OCI-LY7 (cell line): ENCODE measurements at regions not wholly inside any gene's neighbourhood (a gene's known extent, or its start where the extent isn't known, plus 50 kb on each side); places are given as distances from the start of the nearest gene placed in this dataset.

Experiments used
- BruUV-seq: library from RNA; stranded (reverse); fragments of 400-500 nt; replicated peaks from 2 replicates; lab custom pipeline; 2021; lab: Mats Ljungman, UMichigan
- CTCF ChIA-PET: fragments of 300-600 bp; sonication (Branson Sonifier 250); formaldehyde crosslinking; loops from one replicate; lab custom pipeline; 2022; ENCODE audit warnings: antibody characterized with exemption; ENCODE audit not compliant: unreplicated experiment; lab: Charles Lee
- POLR2A ChIA-PET: fragments of 300-600 bp; sonication (Branson Sonifier 250); formaldehyde crosslinking; loops from one replicate; lab custom pipeline; 2022; ENCODE audit warnings: antibody characterized with exemption; lab: Charles Lee
- DNase-seq: peaks from one replicate; pipeline ENCODE4 v3.0.0-alpha.2; 2015; ENCODE audit warnings: low spot score
- H2AFZ ChIP-seq: fragments of 200-600 bp; sonication (generic), shearing (Covaris generic); 2 replicates; pipeline ENCODE4 v1.6.1; 2014; ENCODE audit warnings: mild to moderate bottlenecking, antibody characterized with exemption, low read length, moderate library complexity
- H3K27ac ChIP-seq: fragments of 200-600 bp; sonication (generic); 2 replicates; pipeline ENCODE4 v1.5.1; 2014; ENCODE audit warnings: mixed run types, low read depth, mild to moderate bottlenecking, moderate library complexity, low read length, inconsistent platforms; ENCODE audit not compliant: poor library complexity, severe bottlenecking
- H3K36me3 ChIP-seq: fragments of 200-600 bp; sonication (generic); 2 replicates; pipeline ENCODE4 v1.6.1; 2014; ENCODE audit warnings: mild to moderate bottlenecking, antibody characterized with exemption, low read length, moderate library complexity, mixed read lengths; ENCODE audit not compliant: insufficient read depth
- H3K4me1 ChIP-seq: fragments of 200-600 bp; sonication (generic); 2 replicates; pipeline ENCODE4 v1.5.1; 2014; ENCODE audit warnings: mild to moderate bottlenecking, low read length; ENCODE audit not compliant: insufficient read depth, poor library complexity, severe bottlenecking
- H3K4me2 ChIP-seq: fragments of 200-600 bp; sonication (generic); 2 replicates; pipeline ENCODE4 v1.6.1; 2014; ENCODE audit warnings: mild to moderate bottlenecking, low read length
- H3K4me3 ChIP-seq: fragments of 200-600 bp; sonication (generic); 2 replicates; pipeline ENCODE4 v1.5.1; 2014; ENCODE audit warnings: mild to moderate bottlenecking, low read depth, low read length; ENCODE audit not compliant: poor library complexity, severe bottlenecking
- H3K79me2 ChIP-seq: fragments of 200-600 bp; sonication (generic); 2 replicates; pipeline ENCODE4 v1.6.1; 2016; ENCODE audit warnings: low read depth, mild to moderate bottlenecking, low read length, moderate library complexity, mixed read lengths; ENCODE audit not compliant: insufficient read depth
- H3K9me2 ChIP-seq: fragments of 200-600 bp; sonication (generic); 2 replicates; pipeline ENCODE4 v1.6.1; 2016; ENCODE audit warnings: mild to moderate bottlenecking, low read length, mixed read lengths; ENCODE audit not compliant: insufficient read depth
- H3K9me3 ChIP-seq: fragments of 200-600 bp; sonication (generic); 2 replicates; pipeline ENCODE4 v1.6.1; 2014; ENCODE audit warnings: mild to moderate bottlenecking, mixed run types, low read length, mixed read lengths
- H4K20me1 ChIP-seq: fragments of 200-600 bp; sonication (generic); 2 replicates; pipeline ENCODE4 v1.6.1; 2014; ENCODE audit warnings: mild to moderate bottlenecking, antibody characterized with exemption, low read length, moderate library complexity, mixed read lengths; ENCODE audit not compliant: insufficient read depth
- CTCF ChIP-seq: fragments of 200-600 bp; sonication (generic); conservative IDR thresholded peaks from 2 replicates; pipeline ENCODE4 v1.5.1; 2014; ENCODE audit warnings: mild to moderate bottlenecking, antibody characterized with exemption, low read length, moderate library complexity, mixed read lengths
- EZH2phosphoT487 ChIP-seq: fragments of 200-600 bp; sonication (generic); IDR thresholded peaks from 2 replicates; pipeline ENCODE4 v1.6.1; 2018; ENCODE audit warnings: low read depth, borderline replicate concordance, mild to moderate bottlenecking, mixed run types, antibody characterized with exemption, low read length, moderate library complexity, mixed read lengths
- intact Hi-C: fragments of 100-400 bp; cut with micrococcal nuclease; formaldehyde crosslinking; loops from one replicate; pipeline ENCODE4 v1.10.0; 2022; ENCODE audit not compliant: unreplicated experiment

- no peak overlapping the region for H3K4me2 ChIP-seq
- TF ChIP-seq CTCF = no peak
- TF ChIP-seq EZH2phosphoT487 = no peak
- H3K36me3 ChIP-seq = no peaks in the 10 kb centered on the region
- no TSS peak for BruUV-seq
- no peaks in the 10 kb centered on the region for H3K79me2 ChIP-seq
- H4K20me1 ChIP-seq = no peaks in the 10 kb centered on the region
- no peaks in the 10 kb centered on the region for H3K9me3 ChIP-seq
- no peak overlapping the region for H2AFZ ChIP-seq
- H3K9me2 ChIP-seq = no peaks in the 10 kb centered on the region
- ChIA-PET CTCF (no interaction called here), POLR2A (no interaction called here)
- H3K4me1 ChIP-seq = no peaks in the 10 kb centered on the region
- no peak for DNase-seq
- intact Hi-C loops = no loop called here
- no peak overlapping the region for H3K27ac ChIP-seq
- no peak overlapping the region for H3K4me3 ChIP-seq
These were observed 385.1 kb upstream of the HTR2A start for GRCh38 chr13:47281991-47282390.

GRCh38 chr13:47279920-47280319 is 383.1 kb upstream of the HTR2A start:
- ChIA-PET POLR2A (interaction anchor here (0.6 kb wide), 1 partner anchor 386 kb away, joined by 3 read pairs; no protein-coding TSS in a partner anchor), CTCF (no interaction called here)
- TF ChIP-seq CTCF = no peak
- no peak for TF ChIP-seq EZH2phosphoT487
- H4K20me1 ChIP-seq = no peaks in the 10 kb centered on the region
- no peak overlapping the region for H3K4me2 ChIP-seq
- no peaks in the 10 kb centered on the region for H3K36me3 ChIP-seq
- H3K9me3 ChIP-seq = no peaks in the 10 kb centered on the region
- DNase-seq = no peak
- H3K27ac ChIP-seq = no peak overlapping the region
- H2AFZ ChIP-seq = no peak overlapping the region
- H3K4me1 ChIP-seq = no peaks in the 10 kb centered on the region
- intact Hi-C loops = no loop called here
- H3K4me3 ChIP-seq = no peak overlapping the region
- no TSS peak for BruUV-seq
- H3K9me2 ChIP-seq = no peaks in the 10 kb centered on the region
- no peaks in the 10 kb centered on the region for H3K79me2 ChIP-seq

GRCh38 chr13:47277774-47278173 is 380.9 kb upstream of the HTR2A start:
- intact Hi-C loops = no loop called here
- POLR2A ChIA-PET = no interaction called here
- Histone ChIP-seq H2AFZ (no peak overlapping the region), H3K27ac (no peak overlapping the region), H3K4me3 (no peak overlapping the region), H3K36me3 (no peaks in the 10 kb centered on the region), H3K9me3 (no peaks in the 10 kb centered on the region), H3K4me1 (no peaks in the 10 kb centered on the region), H3K9me2 (no peaks in the 10 kb centered on the region), H4K20me1 (no peaks in the 10 kb centered on the region), H3K4me2 (no peak overlapping the region), H3K79me2 (no peaks in the 10 kb centered on the region)
- BruUV-seq = no TSS peak
- no peak for DNase-seq
- TF ChIP-seq CTCF = no peak
- TF ChIP-seq EZH2phosphoT487 = no peak
- CTCF ChIA-PET = no interaction called here
